H1 (cell line): ENCODE measurements at regions not wholly inside any gene's neighbourhood (a gene's known extent, or its start where the extent isn't known, plus 50 kb on each side); places are given as distances from the start of the nearest gene placed in this dataset.

ENCODE experiments used
- CTCF ChIA-PET: fragments of 300-600 bp; sonication (Branson Sonifier 250); formaldehyde crosslinking; loops from one replicate; lab custom pipeline; 2021; ENCODE audit not compliant: partially characterized antibody; lab: Charles Lee
- POLR2A ChIA-PET: fragments of 300-600 bp; sonication (Branson Sonifier 250); formaldehyde crosslinking; loops from one replicate; lab custom pipeline; 2021; ENCODE audit warnings: inconsistent platforms; ENCODE audit not compliant: partially characterized antibody; lab: Charles Lee
- DNase-seq, 2 experiments: peaks; one replicate each; pipeline versions ENCODE4 v3.0.0 to v3.0.0-alpha.2; 2010 to 2022; ENCODE audit warnings: low spot score in 2 of 2, low read depth in 1 of 2, mixed read lengths in 1 of 2
- FAIRE-seq: peaks from 2 replicates; lab custom pipeline; 2011; peaks lifted over from hg19 to GRCh38; lab: Jason Lieb, UNC
- H2AFZ ChIP-seq: 2 replicates; pipeline ENCODE4 v1.8.1; 2012; ENCODE audit warnings: low read length, inconsistent platforms
- H2AK5ac ChIP-seq: 2 replicates; pipeline ENCODE4 v1.6.1; 2013; ENCODE audit warnings: low read depth, low read length
- H2BK120ac ChIP-seq: replicated peaks from 2 replicates; pipeline ENCODE3; 2013; ENCODE audit warnings: low read depth, low read length, inconsistent platforms
- H2BK12ac ChIP-seq: 2 replicates; pipeline ENCODE4 v1.6.1; 2013; ENCODE audit warnings: low read depth, low read length
- H2BK15ac ChIP-seq: 2 replicates; pipeline ENCODE4 v1.6.1; 2013; ENCODE audit warnings: low read length
- H2BK20ac ChIP-seq: 2 replicates; pipeline ENCODE4 v1.6.1; 2013; ENCODE audit warnings: low read length
- H2BK5ac ChIP-seq: 2 replicates; pipeline ENCODE4 v1.6.1; 2013; ENCODE audit warnings: low read depth, low read length
- H3K14ac ChIP-seq: 2 replicates; pipeline ENCODE4 v1.6.1; 2013; ENCODE audit warnings: inconsistent platforms; ENCODE audit not compliant: insufficient read length
- H3K18ac ChIP-seq: 2 replicates; pipeline ENCODE4 v1.6.1; 2013; ENCODE audit warnings: low read length; ENCODE audit errors: extremely low read depth
- H3K23ac ChIP-seq: 2 replicates; pipeline ENCODE4 v1.6.1; 2013; ENCODE audit warnings: inconsistent platforms; ENCODE audit not compliant: insufficient read length
- H3K23me2 ChIP-seq: 2 replicates; pipeline ENCODE4 v1.6.1; 2013; ENCODE audit warnings: low read depth, low read length
- H3K27ac ChIP-seq: 2 replicates; pipeline ENCODE4 v1.6.1; 2011; ENCODE audit warnings: low read depth, low read length, inconsistent platforms
- H3K27me3 ChIP-seq, 4 experiments: replicated peaks in 1 of 4; 1 replicate in 1 of 4; 2 replicates in 3 of 4; pipeline versions ENCODE4 v1.6.1 to v1.8.1; 2011 to 2013; ENCODE audit warnings: low read length in 3 of 4, mild to moderate bottlenecking in 3 of 4, inconsistent platforms in 2 of 4, mixed read lengths in 2 of 4, moderate library complexity in 1 of 4; ENCODE audit not compliant: control insufficient read depth in 3 of 4, insufficient read depth in 3 of 4; ENCODE audit errors: extremely low read depth in 1 of 4
- H3K36me3 ChIP-seq, 4 experiments: 2 replicates each; pipeline versions ENCODE4 v1.6.1 to v1.8.1; 2011 to 2013; ENCODE audit warnings: mild to moderate bottlenecking in 4 of 4, low read length in 3 of 4, moderate library complexity in 2 of 4, control low read depth in 1 of 4, inconsistent platforms in 1 of 4; ENCODE audit not compliant: insufficient read depth in 4 of 4, control insufficient read depth in 2 of 4
- H3K4ac ChIP-seq: replicated peaks from 2 replicates; pipeline ENCODE3; 2013; ENCODE audit warnings: low read length, low read depth, mixed read lengths, inconsistent platforms; ENCODE audit not compliant: insufficient read length
- H3K4me1 ChIP-seq, 4 experiments: replicated peaks in 1 of 4; 1 replicate in 1 of 4; 2 replicates in 3 of 4; pipeline versions ENCODE4 v1.6.1 to v1.8.1; 2011 to 2013; ENCODE audit warnings: low read length in 3 of 4, inconsistent platforms in 2 of 4, mixed read lengths in 1 of 4; ENCODE audit not compliant: insufficient read depth in 4 of 4, control insufficient read depth in 3 of 4
- H3K4me2 ChIP-seq, 2 experiments: 2 replicates each; pipeline versions ENCODE4 v1.6.1 to v1.8.1; 2011 to 2013; ENCODE audit warnings: low read depth in 2 of 2, low read length in 2 of 2, control low read depth in 1 of 2, inconsistent platforms in 1 of 2, mild to moderate bottlenecking in 1 of 2; ENCODE audit not compliant: insufficient read depth in 1 of 2
- H3K4me3 ChIP-seq, 4 experiments: fragments of 200-600, 300-600 bp in 1 of 4; sonication (generic), shearing (Covaris generic), sonication (Bioruptor Twin) in 1 of 4; 2 replicates each; pipeline versions ENCODE4 v1.5.1 to v1.8.1; 2011 to 2016; ENCODE audit warnings: low read length in 4 of 4, low read depth in 3 of 4, control low read depth in 2 of 4, inconsistent platforms in 2 of 4, mild to moderate bottlenecking in 2 of 4, mixed read lengths in 1 of 4, moderate library complexity in 1 of 4; ENCODE audit not compliant: insufficient read depth in 2 of 4; ENCODE audit errors: extremely low read depth in 1 of 4
- H3K56ac ChIP-seq: replicated peaks from 2 replicates; pipeline ENCODE3; 2013; ENCODE audit warnings: low read depth, mild to moderate bottlenecking, mixed read lengths, low read length, inconsistent platforms; ENCODE audit not compliant: insufficient read length
- H3K79me1 ChIP-seq: 2 replicates; pipeline ENCODE4 v1.6.1; 2013; ENCODE audit warnings: low read depth, low read length, control low read depth
- H3K79me2 ChIP-seq, 2 experiments: 2 replicates each; pipeline versions ENCODE4 v1.6.1 to v1.8.1; 2012 to 2013; ENCODE audit warnings: low read length in 2 of 2, mild to moderate bottlenecking in 2 of 2, inconsistent platforms in 1 of 2; ENCODE audit not compliant: insufficient read depth in 2 of 2, control insufficient read depth in 1 of 2
- H3K9ac ChIP-seq, 4 experiments: replicated peaks in 1 of 4; 1 replicate in 1 of 4; 2 replicates in 3 of 4; pipeline versions ENCODE4 v1.6.1 to v1.8.1; 2011 to 2013; ENCODE audit warnings: low read depth in 3 of 4, low read length in 3 of 4, control low read depth in 2 of 4, mild to moderate bottlenecking in 2 of 4, moderate library complexity in 2 of 4, inconsistent platforms in 1 of 4; ENCODE audit errors: extremely low read depth in 1 of 4
- H3K9me3 ChIP-seq, 2 experiments: 2 replicates each; pipeline versions ENCODE4 v1.6.1 to v1.8.1; 2012 to 2013; ENCODE audit warnings: mild to moderate bottlenecking in 2 of 2, moderate library complexity in 2 of 2, control low read depth in 1 of 2, inconsistent platforms in 1 of 2, low read depth in 1 of 2, low read length in 1 of 2, mixed read lengths in 1 of 2; ENCODE audit not compliant: insufficient read depth in 2 of 2
- H4K20me1 ChIP-seq, 2 experiments: replicated peaks in 1 of 2; 2 replicates each; pipeline versions ENCODE3 to v1.8.1; 2011 to 2013; ENCODE audit warnings: inconsistent platforms in 2 of 2, low read length in 2 of 2, mild to moderate bottlenecking in 1 of 2; ENCODE audit not compliant: insufficient read depth in 2 of 2, control insufficient read depth in 1 of 2
- H4K5ac ChIP-seq: 2 replicates; pipeline ENCODE4 v1.6.1; 2013; ENCODE audit warnings: low read length, low read depth, mixed read lengths, inconsistent platforms; ENCODE audit not compliant: insufficient read length
- H4K8ac ChIP-seq: 2 replicates; pipeline ENCODE4 v1.8.0; 2013; ENCODE audit warnings: mild to moderate bottlenecking, moderate library complexity, low read length, inconsistent platforms; ENCODE audit not compliant: insufficient read depth; ENCODE audit errors: extremely low read depth
- H4K91ac ChIP-seq: replicated peaks from 2 replicates; pipeline ENCODE3; 2013; ENCODE audit warnings: low read length, mixed read lengths, inconsistent platforms; ENCODE audit not compliant: insufficient read length
- ATF2 ChIP-seq: IDR thresholded peaks from 2 replicates; pipeline ENCODE4 v1.6.1; 2012; ENCODE audit warnings: low read length, inconsistent platforms
- CBX8 ChIP-seq: fragments of 300-800, 300-1000 bp; sonication (generic); IDR thresholded peaks from 2 replicates; pipeline ENCODE4 v1.7.1; 2016; ENCODE audit warnings: low read depth, low read length, borderline replicate concordance
- MAFK ChIP-seq: IDR thresholded peaks from 2 replicates; pipeline ENCODE4 v1.6.1; 2012; ENCODE audit warnings: low read depth, mild to moderate bottlenecking, improper control_type of control experiment, low read length
- PHF8 ChIP-seq: fragments of 200-600 bp; sonication (generic); conservative IDR thresholded peaks from 2 replicates; pipeline ENCODE4 v1.7.1; 2012; ENCODE audit warnings: low read depth, mild to moderate bottlenecking, inconsistent platforms, low read length, moderate library complexity
- POLR2A ChIP-seq, 2 experiments: IDR thresholded peaks; 1 replicate in 1 of 2; 2 replicates in 1 of 2; pipeline ENCODE4 v1.6.1; 2011; ENCODE audit warnings: low read depth in 2 of 2, low read length in 2 of 2, mild to moderate bottlenecking in 2 of 2; ENCODE audit errors: control extremely low read depth in 1 of 2
- RAD21 ChIP-seq, 2 experiments: IDR thresholded peaks in 1 of 2; conservative IDR thresholded peaks in 1 of 2; 2 replicates each; pipeline ENCODE4 v1.6.1; 2011; ENCODE audit warnings: low read depth in 2 of 2, low read length in 2 of 2, improper control_type of control experiment in 1 of 2, inconsistent platforms in 1 of 2, mild to moderate bottlenecking in 1 of 2, moderate library complexity in 1 of 2
- ZNF274 ChIP-seq: IDR thresholded peaks from 2 replicates; pipeline ENCODE4 v1.7.0; 2012; ENCODE audit warnings: low read length, borderline replicate concordance; ENCODE audit errors: extremely low read depth

- no peaks in the 10 kb centered on the region for H3K36me3 ChIP-seq
- no peak overlapping the region for H3K18ac ChIP-seq
- no peak overlapping the region for H4K8ac ChIP-seq
- H4K20me1 ChIP-seq = no peaks in the 10 kb centered on the region
- H3K14ac ChIP-seq = no peak overlapping the region
- no peak overlapping the region for H3K9ac ChIP-seq
- H2BK15ac ChIP-seq = no peak overlapping the region
- no peaks in the 10 kb centered on the region for H3K4me1 ChIP-seq
- no peak overlapping the region for H4K5ac ChIP-seq
- H2BK12ac ChIP-seq = no peak overlapping the region
- ChIA-PET POLR2A (no interaction called here), CTCF (interaction anchor here (0.6 to 1.0 kb wide), 3 partner anchors 25 to 1623 kb away, joined by 3 to 5 read pairs (median 4); no protein-coding TSS in a partner anchor)
- no peak overlapping the region for H3K4ac ChIP-seq
- H3K9me3 ChIP-seq = peaks cover 0 to 8% of the 10 kb centered on the region in 2 experiments; a peak in 1 of 4 replicates
- no peak overlapping the region for H2AK5ac ChIP-seq
- no peaks in the 10 kb centered on the region for H3K79me1 ChIP-seq
- no peak overlapping the region for H2BK20ac ChIP-seq
- H3K4me3 ChIP-seq = no peak overlapping the region
- H3K4me2 ChIP-seq = no peak overlapping the region
- no peak overlapping the region for H2AFZ ChIP-seq
- no peak overlapping the region for H4K91ac ChIP-seq
- H3K79me2 ChIP-seq = no peaks in the 10 kb centered on the region
- no peak overlapping the region for H3K27ac ChIP-seq
- H2BK120ac ChIP-seq = no peak overlapping the region
- FAIRE-seq = no peak
- no peak overlapping the region for H3K56ac ChIP-seq
- TF ChIP-seq RAD21 (IDR thresholded peaks at IDR 0.05 in 1 of 2, conservative IDR thresholded peaks at IDR 0.05 in 1 of 2; ENCODE audit: low read depth in 2 of 2, low read length in 2 of 2) (no peak), ATF2 (no peak), CBX8 (no peak), PHF8 (no peak), ZNF274 (no peak), POLR2A (IDR thresholded peaks at IDR 0.05; ENCODE audit: control extremely low read depth in 1 of 2, low read depth in 2 of 2, low read length in 2 of 2) (no peak), MAFK (no peak)
- H2BK5ac ChIP-seq = no peak overlapping the region
- no peaks in the 10 kb centered on the region for H3K23me2 ChIP-seq
- H3K23ac ChIP-seq = no peak overlapping the region
- DNase-seq = no peak
- no peaks in the 10 kb centered on the region for H3K27me3 ChIP-seq
These were observed 223.5 kb downstream of the UBE2E3 start for GRCh38 chr2:181203916-181204315.
